Vagina (tissue), 2 donors: ENCODE measurements at regions not wholly inside any gene's neighbourhood (a gene's known extent, or its start where the extent isn't known, plus 50 kb on each side); places are given as distances from the start of the nearest gene placed in this dataset.

Source experiments
- POLR2AphosphoS5 ChIP-seq, 2 donors: sonication (generic); formaldehyde crosslinking; IDR thresholded peaks; one replicate each; pipeline ENCODE4 v1.9.0; 2017; ENCODE audit warnings: antibody characterized with exemption in 2 of 2, mild to moderate bottlenecking in 2 of 2, low read depth in 1 of 2; ENCODE audit not compliant: insufficient read depth in 1 of 2
- TF ChIP-seq, protein P1 (sequence below), 3 experiments: fragments of 450-650 bp in 2 of 3; fragments of 200-600 bp in 1 of 3; sonication (generic) in 1 of 3; IDR thresholded peaks; one replicate each; pipeline ENCODE4 v1.5.1; 2017 to 2019; ENCODE audit warnings: antibody characterized with exemption in 3 of 3, mild to moderate bottlenecking in 2 of 3, moderate library complexity in 2 of 3

DNA sequence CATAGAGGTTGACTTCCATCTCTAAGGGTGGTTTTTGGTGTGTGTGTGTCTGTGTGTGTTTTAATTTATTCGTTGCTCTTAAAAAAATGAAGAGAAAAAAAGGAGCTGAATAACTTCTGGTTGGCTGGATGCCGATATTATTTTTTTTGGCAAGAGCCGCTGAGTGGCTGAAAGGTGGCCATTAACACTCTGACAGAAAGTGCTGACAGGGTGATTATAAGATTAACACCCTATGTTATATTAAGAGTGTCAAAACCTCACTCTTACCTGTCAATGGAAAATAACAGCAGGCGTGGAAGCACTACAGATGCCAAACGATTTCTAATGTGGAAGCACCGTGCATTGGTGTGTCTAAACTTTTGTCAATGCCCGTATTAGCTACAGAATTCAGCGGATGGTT, 622.5 kb downstream of the ANKRD50 start:
- TF ChIP-seq, protein P1, sequence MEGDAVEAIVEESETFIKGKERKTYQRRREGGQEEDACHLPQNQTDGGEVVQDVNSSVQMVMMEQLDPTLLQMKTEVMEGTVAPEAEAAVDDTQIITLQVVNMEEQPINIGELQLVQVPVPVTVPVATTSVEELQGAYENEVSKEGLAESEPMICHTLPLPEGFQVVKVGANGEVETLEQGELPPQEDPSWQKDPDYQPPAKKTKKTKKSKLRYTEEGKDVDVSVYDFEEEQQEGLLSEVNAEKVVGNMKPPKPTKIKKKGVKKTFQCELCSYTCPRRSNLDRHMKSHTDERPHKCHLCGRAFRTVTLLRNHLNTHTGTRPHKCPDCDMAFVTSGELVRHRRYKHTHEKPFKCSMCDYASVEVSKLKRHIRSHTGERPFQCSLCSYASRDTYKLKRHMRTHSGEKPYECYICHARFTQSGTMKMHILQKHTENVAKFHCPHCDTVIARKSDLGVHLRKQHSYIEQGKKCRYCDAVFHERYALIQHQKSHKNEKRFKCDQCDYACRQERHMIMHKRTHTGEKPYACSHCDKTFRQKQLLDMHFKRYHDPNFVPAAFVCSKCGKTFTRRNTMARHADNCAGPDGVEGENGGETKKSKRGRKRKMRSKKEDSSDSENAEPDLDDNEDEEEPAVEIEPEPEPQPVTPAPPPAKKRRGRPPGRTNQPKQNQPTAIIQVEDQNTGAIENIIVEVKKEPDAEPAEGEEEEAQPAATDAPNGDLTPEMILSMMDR (IDR thresholded peaks at IDR 0.05): no peak
- no peak for TF ChIP-seq POLR2AphosphoS5 (IDR thresholded peaks at IDR 0.05; ENCODE audit: insufficient read depth in 1 of 2, low read depth in 1 of 2)
